Neutrophil (primary cell): ENCODE measurements at regions not wholly inside any gene's neighbourhood (a gene's known extent, or its start where the extent isn't known, plus 50 kb on each side); places are given as distances from the start of the nearest gene placed in this dataset.

Experiments used
- H3K27ac ChIP-seq: fragments of 200-600 bp; sonication (generic); 2 replicates; pipeline ENCODE4 v1.5.1; 2016; ENCODE audit warnings: mild to moderate bottlenecking, moderate library complexity
- H3K27me3 ChIP-seq: fragments of 200-600 bp; sonication (generic); 2 replicates; pipeline ENCODE4 v1.6.0; 2016; ENCODE audit warnings: mild to moderate bottlenecking
- H3K36me3 ChIP-seq: fragments of 200-600 bp; sonication (generic); 2 replicates; pipeline ENCODE4 v1.5.1; 2017
- H3K4me1 ChIP-seq, 2 experiments: fragments of 200-600 bp in 1 of 2; sonication (generic) in 1 of 2; 1 replicate in 1 of 2; 2 replicates in 1 of 2; pipeline versions ENCODE4 v1.5.1 to v1.6.1; 2013 to 2016; ENCODE audit warnings: low read depth in 1 of 2, low read length in 1 of 2, mild to moderate bottlenecking in 1 of 2, moderate library complexity in 1 of 2; ENCODE audit not compliant: control insufficient read depth in 1 of 2, insufficient read depth in 1 of 2
- H3K4me3 ChIP-seq, 2 experiments: fragments of 200-600 bp in 1 of 2; sonication (generic) in 1 of 2; 1 replicate in 1 of 2; 2 replicates in 1 of 2; pipeline ENCODE4 v1.5.1; 2013 to 2016; ENCODE audit warnings: low read depth in 1 of 2, low read length in 1 of 2, mild to moderate bottlenecking in 1 of 2, moderate library complexity in 1 of 2
- H3K9me3 ChIP-seq: fragments of 200-600 bp; sonication (generic); 2 replicates; pipeline ENCODE4 v1.5.1; 2016
- TF ChIP-seq, protein P1 (sequence below): fragments of 200-600 bp; sonication (generic); IDR thresholded peaks from 2 replicates; pipeline ENCODE4 v1.5.1; 2016; ENCODE audit warnings: antibody characterized with exemption

DNA sequence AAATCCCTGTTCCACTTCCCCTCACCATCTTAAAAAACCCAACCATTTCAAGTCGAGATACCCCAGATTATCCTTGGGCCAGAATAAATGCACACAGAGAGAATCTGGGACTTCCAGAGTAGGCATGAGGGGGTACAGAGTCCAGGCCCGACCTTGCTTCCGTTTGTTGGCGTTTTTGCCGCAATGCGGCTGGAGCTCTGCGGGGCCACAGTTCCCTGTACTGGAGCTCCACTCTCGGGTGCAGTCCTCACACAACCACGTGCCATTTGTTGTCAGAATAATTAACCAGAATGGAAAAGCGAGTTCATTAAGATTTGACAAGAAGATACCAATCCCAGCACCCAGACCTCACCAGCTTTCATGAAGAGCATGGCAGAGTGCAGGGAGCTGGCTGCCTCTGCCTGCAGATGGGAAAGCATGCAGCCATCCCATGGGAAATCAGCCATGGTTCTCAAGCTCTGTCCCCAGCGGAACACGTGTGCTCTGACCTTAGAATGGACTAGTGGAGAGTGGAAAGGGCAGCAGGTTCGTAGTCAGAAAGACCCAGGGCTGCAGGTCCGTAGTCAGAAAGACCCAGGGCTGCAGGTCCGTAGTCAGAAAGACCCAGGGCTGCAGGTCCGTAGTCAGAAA is 472.8 kb downstream of the EIPR1 start:
- no peaks in the 10 kb centered on the region for H3K36me3 ChIP-seq
- H3K4me3 ChIP-seq, result no peak overlapping the region
- no peak overlapping the region for H3K27ac ChIP-seq
- H3K4me1 ChIP-seq, result peaks cover 9 to 20% of the 10 kb centered on the region in 2 experiments
- H3K9me3 ChIP-seq, result no peaks in the 10 kb centered on the region
- no peaks in the 10 kb centered on the region for H3K27me3 ChIP-seq
- TF ChIP-seq, protein P1, sequence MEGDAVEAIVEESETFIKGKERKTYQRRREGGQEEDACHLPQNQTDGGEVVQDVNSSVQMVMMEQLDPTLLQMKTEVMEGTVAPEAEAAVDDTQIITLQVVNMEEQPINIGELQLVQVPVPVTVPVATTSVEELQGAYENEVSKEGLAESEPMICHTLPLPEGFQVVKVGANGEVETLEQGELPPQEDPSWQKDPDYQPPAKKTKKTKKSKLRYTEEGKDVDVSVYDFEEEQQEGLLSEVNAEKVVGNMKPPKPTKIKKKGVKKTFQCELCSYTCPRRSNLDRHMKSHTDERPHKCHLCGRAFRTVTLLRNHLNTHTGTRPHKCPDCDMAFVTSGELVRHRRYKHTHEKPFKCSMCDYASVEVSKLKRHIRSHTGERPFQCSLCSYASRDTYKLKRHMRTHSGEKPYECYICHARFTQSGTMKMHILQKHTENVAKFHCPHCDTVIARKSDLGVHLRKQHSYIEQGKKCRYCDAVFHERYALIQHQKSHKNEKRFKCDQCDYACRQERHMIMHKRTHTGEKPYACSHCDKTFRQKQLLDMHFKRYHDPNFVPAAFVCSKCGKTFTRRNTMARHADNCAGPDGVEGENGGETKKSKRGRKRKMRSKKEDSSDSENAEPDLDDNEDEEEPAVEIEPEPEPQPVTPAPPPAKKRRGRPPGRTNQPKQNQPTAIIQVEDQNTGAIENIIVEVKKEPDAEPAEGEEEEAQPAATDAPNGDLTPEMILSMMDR, result no peak

DNA sequence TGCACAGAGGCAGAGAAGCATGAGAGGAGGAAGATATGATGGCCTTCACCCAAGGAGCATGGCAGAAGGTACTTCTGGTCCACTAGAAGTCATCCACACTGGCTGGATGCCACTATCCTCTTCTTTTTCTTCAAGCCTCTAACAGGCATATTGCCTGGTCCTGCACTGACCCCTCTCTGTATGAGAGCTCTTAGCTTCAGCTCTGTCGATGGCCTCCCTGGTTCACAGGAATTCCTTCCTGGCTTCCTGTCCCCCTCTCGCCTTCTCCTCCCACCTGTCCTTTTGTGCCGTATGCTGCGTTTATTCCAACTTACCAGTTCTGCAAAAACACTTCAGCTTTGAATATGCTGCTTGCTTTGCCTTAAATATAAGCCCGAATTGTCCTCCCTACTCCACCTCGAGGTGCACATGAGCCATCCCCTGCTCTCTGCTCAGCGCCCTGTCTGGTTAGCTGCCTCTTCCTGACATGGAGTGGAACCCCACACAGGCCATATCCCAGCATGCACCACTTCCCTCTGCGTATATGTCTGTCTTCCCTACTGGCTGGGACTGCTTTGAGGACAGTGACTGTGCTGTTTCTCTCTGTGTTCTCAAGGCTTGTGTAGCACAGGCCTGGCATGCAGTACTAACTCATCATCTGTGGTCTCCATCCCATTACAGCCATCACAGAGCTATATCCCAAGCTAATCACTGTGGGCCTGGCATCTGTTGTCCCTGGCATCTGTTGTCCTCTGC is 474.9 kb downstream of the EIPR1 start:
- Histone ChIP-seq H3K4me3 (no peak overlapping the region), H3K36me3 (no peaks in the 10 kb centered on the region), H3K9me3 (no peaks in the 10 kb centered on the region), H3K4me1 (peaks cover 9 to 20% of the 10 kb centered on the region in 2 experiments), H3K27ac (no peak overlapping the region), H3K27me3 (no peaks in the 10 kb centered on the region)
- TF ChIP-seq, protein P1, result no peak

DNA sequence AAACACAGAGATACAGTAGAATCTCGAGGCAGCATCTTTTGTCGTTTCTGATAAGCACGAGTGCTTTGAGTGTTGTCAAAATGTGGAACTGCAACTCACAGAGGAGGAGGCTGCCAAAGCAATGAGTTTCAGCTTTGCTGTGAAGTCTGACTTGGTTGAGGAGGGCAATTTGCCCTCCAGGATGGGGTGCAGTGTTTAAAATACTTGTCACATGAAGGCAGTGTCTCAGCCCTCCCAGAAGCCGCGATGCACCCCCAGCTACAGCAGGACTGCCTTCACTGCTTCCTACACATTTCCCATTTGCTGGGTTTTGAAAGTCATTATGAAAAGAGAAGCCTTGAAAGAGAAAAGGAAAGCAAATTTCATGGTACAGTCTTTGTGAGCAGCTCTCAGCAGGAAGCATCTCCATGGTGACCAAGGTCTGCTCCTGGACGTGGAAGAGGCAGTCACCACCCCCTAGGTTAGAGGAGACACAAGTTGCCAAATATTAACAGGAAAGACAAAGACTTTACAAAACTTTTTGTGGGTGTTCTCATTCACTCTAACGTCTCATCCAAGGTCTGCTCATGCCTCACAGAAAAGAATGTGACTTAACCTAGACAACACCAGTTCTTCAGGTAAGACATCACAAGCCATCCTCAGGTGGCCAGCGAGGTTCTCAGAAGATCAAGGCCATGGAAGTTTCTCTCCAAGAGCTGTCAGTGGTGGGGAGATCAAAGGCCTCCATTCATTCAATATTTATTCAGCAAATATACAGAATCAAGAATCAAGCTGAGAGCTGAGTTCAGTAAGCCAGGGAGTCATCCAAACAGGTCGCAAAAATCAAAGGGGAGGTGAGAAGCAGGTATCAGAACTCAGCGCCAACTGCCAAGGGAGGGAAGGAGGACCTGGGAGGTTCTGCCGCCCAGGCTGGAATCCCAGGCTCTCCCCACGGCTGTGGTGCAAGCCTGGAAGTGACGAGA is 476.0 kb downstream of the EIPR1 start:
- H3K4me3 ChIP-seq, result no peak overlapping the region
- TF ChIP-seq, protein P1, result no peak
- H3K27me3 ChIP-seq, result no peaks in the 10 kb centered on the region
- H3K36me3 ChIP-seq, result no peaks in the 10 kb centered on the region
- no peaks in the 10 kb centered on the region for H3K9me3 ChIP-seq
- peaks cover 9 to 20% of the 10 kb centered on the region in 2 experiments for H3K4me1 ChIP-seq
- peak overlapping the region; percentile 73 for H3K27ac ChIP-seq

DNA sequence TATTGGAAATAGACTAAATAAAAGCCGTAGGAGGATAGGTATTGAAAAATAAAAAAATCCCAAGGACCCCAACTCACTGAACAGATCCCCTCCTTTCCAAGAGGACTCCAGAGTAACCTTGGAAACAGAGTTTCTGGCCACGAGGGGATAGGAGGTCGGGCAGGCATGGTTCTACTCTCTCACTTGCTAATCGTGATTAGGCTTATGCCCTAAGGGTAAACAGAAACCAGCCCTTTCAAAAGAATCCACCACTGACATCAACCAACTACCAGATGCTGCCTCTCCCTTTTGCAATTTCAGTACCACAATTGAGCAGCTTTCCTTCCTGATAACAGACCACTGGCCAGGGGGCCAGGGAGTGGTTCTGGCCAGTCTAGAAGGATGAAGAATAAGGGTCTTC is 477.8 kb downstream of the EIPR1 start:
- H3K27me3 ChIP-seq, result no peaks in the 10 kb centered on the region
- H3K4me1 ChIP-seq, result peaks cover 9 to 20% of the 10 kb centered on the region in 2 experiments
- no peak overlapping the region for H3K27ac ChIP-seq
- no peak overlapping the region for H3K4me3 ChIP-seq
- H3K9me3 ChIP-seq, result no peaks in the 10 kb centered on the region
- TF ChIP-seq, protein P1, result no peak
- H3K36me3 ChIP-seq, result no peaks in the 10 kb centered on the region

DNA sequence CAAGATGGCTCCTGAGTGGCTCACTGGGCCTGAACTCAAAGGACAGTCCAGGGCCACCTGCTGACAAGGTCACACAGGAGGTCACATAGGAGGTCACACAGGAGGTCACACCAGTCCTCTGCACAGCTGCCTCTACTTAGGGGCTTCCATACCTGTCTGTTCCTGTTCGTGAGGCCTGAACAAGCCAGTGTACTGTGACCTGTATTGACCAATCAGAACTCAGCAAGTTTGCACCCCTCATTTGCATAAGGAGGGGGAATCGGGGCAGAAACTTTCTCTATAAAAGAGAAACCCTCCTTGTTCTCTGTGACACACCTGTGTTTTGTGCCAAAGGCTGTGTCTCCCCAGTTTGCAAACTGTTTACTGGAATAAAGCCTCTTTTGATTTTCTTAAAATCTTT is 478.9 kb downstream of the EIPR1 start:
- peaks cover 9 to 20% of the 10 kb centered on the region in 2 experiments for H3K4me1 ChIP-seq
- no peaks in the 10 kb centered on the region for H3K9me3 ChIP-seq
- H3K36me3 ChIP-seq, result no peaks in the 10 kb centered on the region
- no peak overlapping the region for H3K27ac ChIP-seq
- H3K4me3 ChIP-seq, result no peak overlapping the region
- no peaks in the 10 kb centered on the region for H3K27me3 ChIP-seq
- TF ChIP-seq, protein P1, result no peak
